Activated naive CD4-positive, alpha-beta T cell (primary cell): ENCODE measurements at regions not wholly inside any gene's neighbourhood (a gene's known extent, or its start where the extent isn't known, plus 50 kb on each side); places are given as distances from the start of the nearest gene placed in this dataset.

Experiments used
- DNase-seq, 4 experiments: peaks; one replicate each; lab custom pipeline; 2025; lab: John Stamatoyannopoulos, UW

DNA sequence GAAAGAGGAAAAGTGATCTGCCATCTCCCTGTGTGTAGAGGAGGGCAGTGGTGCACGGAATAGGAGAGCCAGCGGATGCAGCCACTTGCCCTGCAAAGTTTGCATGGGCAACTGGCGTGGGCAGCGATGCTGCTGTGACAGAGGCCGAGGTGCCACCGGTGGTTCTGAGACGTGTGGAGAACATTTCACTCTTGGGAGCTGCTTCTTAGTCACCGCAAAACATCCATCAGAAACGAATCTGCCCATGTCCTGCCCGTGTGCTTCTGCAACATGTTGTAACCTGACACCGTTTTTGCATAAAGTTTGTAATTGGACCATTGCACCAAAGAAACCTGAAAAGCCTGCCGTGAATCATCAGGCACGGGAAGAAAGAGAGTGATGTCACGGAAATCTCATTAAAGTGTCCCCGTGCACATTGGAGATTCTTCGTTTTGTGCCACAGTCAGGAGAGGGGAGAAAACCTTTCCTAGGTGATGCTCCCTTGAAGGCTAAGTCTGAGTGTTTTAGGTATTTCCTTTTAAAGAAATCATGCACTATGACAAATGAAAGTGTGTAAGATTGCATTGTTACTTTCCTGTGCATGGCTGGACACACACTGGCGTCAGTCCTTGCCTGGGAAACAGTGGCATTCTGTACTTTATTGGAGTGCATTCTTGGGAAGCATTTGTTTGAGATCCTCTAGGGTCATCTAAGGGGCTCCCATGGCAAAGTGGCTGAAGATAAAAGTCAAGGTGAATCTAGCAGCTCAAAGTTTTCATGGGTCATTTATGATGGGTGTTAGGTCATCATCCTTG lies 302.6 kb downstream of the KLF6 start:
- DNase-seq: no peak

DNA sequence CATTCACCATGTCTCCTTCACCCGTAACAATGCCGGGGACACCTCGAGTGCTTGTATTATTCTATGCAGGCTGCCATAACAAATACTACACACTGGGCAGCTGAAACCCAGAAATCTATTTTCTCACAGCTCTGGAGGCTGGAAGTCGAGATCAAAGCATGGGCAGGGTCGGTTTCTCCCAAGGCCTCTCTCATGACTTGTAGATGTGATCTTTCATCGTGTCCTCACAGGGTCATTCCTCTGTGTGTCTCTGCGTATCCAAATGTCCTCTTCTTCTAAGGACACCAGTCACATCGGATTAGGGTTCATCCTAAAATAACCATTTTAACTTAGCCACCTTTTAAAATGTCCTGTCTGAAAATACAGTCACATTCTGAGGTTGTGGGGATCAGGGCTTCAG lies 303.5 kb downstream of the KLF6 start:
- no peak for DNase-seq

DNA sequence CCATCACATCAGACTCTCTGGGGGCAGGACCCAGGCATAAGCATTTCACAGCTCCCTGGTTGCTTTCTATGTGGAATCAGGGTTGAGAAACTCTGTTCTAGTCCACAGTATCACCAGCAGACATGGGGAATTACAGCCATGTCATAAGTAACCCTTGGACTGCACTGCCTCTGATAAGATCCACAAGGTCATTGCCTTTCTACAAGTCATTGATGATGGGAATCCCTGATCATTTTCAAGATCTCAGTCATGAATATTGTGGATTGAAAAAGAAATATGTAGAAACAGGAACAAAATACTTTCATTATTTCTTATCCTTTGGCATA lies 304.1 kb downstream of the KLF6 start:
- DNase-seq: no peak

DNA sequence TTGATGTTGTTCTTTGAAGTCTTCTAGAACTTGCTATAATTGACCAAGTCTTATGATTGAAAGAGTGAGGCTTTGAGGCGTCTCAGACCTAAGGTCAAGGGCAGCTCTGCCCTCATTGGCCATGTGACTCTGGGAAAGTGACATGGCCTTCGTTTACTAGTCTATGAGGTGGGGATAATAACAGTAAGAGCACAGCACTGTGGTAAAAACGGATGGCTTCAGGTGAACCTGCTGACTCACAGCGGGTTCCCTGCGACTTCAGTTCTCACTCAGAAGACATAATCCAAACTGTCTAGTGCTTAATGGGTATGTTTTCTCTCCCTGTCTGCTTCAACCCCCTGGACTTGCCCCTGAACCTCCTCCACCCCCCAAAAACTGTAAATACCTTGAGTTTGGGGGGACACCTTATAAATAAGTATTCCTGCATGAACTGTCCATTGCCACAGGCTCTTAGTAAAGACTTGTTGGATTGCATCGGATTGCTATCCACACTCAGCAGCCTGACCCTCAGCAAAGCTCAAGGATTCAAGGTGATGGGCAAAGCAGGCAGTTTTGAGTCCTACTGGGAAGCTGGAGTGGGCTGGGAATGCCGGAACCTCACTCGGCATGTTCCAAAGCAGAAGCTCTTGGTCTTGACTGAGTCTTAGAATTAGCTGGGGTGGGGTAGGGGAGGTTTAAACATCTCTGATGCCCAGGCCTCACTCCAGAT lies 304.6 kb downstream of the KLF6 start:
- DNase-seq: no peak

DNA sequence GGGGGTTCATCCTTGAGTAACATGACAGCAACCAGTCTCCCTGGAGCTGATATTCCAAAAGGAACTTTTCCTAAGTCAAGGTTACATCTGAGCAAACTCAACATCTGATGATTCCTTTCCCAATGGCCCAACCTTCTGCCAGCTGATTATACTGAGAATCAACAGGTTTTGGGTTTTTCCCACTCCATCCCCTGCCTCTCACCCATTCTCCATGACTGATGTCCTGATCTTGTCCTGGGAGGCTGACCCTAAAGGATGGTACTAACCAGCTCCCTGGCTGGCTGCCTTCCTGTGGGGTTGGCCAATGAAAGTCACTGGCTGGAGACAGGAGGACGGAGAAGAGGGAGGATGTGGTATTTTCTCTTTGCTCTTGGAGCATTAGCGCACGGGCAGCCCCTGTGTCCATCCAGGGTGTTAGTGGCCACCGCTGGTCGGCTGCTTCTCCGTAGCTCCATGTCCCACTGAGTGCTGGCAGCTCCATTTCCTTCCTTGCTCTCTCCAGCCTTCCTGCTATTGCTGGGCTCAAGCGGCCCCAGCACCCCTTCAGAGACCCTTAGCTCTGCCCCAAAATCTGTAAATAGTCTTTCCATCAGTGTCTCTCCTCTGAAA lies 306.2 kb upstream of the PITRM1 start:
- no peak for DNase-seq

DNA sequence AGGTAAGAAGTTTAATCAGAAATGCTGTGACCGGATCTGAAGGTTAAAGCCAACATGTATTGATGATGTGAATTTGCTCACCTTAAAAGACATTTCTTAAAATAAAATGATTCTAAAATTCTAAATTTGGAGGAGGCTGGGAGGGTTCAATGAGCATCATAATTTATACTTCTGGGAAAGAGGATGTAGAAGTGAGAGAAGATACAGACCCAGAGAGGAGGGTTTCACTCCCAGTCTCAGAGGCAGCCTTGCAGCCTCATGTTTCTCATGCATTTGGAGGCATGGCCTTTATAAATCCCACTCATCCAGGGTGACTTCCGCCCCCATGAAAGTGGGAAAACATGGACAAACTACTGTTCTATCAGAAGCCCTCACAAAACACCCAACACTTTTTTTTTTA lies 305.6 kb upstream of the PITRM1 start:
- DNase-seq: no peak

DNA sequence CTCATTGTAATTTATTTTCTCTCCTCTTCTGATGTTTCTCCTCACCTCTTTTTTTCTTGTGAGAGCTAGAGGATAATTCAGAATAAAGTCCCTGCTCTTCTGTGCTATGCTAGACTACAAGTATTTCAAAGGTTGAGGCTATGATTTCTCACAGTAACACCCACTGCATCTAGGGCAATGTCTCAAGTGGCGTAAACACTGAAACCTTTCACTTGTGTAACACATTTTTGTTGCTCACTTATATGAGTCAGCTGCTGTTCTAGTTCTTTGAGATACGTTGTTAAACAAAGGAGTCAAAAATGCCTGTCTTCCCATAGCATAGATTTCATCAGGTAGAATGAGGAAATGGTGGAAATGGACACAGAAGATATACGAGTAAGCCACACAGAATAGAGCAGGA lies 305.1 kb upstream of the PITRM1 start:
- DNase-seq: no peak

DNA sequence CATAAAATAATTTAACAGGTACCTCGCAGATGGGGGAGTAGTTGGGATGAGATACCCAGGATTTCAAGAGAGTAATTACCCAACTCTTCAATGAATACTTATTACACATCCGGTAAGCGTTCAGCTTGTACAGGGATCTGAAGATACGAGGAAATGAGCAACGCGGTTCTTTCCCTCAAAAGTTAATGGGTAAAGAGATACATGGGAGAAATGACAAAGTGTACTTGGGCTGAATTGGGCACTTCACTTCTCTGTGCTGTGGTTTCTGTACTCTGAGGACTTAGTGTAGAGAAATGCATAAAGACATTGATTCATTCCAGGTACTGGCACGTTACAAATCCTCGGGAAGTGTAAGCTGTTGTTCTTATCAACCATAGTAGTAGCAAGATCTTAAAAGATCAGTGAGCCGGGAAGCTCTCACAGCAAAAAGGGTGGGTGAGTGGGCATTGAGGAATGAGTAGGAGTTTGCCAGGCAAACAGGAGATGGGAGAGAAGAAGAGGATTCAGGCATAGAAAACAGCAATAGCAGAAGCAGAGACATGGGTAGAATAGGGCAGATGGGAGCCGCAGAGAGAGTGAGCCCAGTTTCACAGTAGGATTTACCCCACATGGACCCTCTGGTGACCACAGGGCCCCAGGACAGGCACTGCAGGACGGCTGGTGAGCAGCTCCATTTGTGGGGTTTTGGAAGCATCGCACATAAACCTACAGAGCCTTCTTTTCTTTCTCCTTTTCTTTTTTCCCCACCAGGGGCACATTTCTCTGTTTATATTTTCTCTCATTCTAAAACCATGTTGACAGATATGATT lies 304.3 kb upstream of the PITRM1 start:
- DNase-seq: no peak

DNA sequence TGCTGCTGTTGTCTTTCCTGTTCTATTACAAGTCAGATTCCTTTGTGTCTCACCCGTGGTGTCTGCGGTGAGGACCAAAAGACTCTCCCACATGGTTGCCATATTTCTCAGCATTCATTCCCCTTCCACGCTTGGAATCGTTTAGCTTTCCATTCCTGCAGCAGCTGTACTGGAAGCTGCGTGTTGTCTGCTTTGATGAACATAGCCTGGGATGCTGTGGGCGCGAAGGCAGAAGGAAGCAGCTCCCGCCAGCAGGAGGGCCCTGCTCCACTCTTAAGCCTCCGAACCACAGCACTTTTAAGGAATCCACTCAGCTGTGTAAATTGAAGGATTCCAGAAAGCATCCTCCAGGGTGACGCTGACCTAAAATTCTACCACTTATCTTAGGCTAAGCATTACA lies 303.6 kb upstream of the PITRM1 start:
- DNase-seq: no peak

DNA sequence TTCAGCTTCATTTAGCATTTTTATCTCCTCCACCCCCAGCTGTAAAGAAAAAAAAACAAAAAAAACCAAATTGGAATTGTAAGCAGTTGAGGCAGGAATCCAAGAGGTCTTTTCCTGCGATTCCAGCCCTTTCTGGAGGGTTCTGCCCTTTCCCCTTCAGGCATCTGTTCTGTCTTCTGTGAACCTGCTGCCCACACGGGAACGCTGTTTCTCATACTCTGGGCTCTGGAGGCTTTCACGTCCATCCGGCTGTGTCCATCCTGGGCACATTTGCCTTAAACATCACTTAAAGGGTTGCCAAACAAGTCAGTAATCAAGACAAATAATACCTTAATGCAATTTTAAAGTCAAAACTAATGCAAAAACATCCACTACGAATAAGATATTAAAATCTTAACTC lies 302.8 kb upstream of the PITRM1 start:
- no peak for DNase-seq

DNA sequence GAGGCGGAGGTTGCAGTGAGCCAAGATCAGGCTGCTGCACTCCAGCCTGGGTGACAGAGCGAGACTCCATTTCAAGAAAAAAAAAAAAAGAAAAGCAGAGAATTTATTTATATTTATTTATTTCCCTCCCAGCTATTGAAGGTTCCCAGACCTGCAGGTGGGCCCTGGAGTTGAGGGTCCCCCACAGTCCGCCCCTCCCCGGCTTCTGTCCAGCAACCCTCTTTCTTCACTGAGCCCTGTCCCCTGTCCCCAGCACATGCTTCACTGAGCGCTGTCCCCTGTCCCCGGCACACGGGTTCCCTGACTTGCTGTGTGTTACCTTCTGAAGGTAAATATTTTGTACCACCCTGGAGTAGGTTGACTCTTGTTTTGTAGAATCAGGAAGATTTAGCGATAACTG lies 301.7 kb upstream of the PITRM1 start:
- no peak for DNase-seq

DNA sequence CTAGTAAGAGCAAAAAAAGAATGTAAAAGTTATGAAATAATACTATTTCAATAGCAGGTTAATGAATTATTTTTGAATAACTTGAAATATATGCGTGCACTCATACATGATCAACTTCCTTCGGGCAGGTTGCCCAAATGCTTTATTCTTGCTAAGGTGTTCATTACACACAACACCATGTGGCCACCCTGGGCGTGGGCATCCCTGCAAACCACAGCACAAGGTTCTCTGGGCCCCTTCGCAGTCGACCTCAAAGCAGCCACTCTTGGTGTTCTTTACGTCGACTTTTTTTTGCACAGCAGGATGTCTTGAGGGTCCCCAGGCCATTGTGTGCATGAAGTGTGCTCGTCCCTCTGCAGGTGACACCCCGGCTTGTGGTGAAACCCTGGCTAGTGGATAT lies 300.7 kb upstream of the PITRM1 start:
- DNase-seq: no peak

DNA sequence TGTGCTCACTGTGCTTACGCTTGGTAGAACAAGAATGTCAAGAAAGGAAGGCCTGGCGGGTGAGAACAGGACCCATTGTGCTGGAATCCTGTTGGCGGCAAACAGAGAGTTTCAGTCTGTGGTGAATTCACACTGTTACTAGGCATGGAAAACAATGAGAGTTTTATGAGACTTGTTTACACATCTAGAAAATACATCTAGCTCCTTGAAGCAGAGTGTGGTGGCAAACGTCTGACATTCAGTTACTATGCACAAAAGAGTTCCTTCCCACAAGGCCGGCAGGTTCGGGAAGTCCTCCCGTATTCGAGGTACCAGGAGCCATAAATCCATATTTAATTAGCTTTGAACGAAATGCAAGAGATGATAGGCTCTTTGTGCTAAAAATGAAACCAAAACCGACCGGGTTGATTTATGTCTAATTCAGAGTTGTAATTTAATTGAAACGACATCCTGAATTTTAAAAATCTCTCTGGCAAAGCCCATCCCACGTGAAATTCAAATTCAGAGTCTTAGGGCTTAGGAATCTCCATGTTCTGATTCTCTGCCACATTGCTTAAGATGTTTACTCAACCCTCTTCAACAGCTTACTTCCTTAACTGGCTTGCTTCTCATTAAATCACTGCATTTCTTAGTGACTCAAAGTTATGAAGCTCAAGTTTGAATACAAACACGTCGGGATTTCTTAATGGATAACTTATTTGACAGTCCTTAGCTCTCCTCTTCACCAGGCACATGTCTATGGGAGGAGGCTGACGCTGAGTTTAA lies 299.9 kb upstream of the PITRM1 start:
- no peak for DNase-seq

DNA sequence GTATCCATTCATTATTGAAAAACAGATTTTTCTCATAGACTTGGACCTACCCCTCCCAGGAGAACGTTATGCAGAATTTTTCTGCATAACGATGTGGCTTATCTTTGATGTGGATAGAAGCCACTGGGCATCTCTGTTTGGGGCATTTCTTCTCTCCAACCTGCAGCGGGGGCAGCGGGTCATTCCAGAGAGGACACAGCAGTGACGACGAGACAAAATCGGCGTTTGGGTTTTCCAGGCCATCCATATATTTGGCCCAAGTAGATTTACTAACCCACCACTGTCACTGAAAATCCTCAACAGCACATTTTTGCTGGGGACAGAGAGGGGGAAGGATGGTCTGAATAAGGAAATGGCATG lies 299.3 kb upstream of the PITRM1 start:
- DNase-seq: no peak

DNA sequence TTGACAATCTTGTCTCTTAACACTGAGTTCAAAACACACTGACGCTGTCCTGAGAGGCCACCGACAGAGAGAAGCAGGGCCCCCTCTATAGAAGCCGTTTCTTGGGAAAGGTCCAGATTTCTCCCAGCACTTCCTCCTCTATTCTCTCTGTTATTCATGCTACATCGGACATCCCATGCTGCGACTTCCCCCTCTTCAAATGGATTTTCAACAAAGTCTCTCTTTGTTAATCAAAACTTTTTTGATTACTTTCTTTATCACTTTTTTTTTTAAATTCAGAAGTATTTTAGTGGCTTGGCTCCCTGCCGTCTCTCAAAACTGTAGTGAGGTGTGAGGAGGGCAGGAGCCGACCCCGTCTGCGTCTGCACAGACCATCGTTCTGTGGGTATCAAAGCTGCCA lies 298.9 kb upstream of the PITRM1 start:
- DNase-seq: no peak

DNA sequence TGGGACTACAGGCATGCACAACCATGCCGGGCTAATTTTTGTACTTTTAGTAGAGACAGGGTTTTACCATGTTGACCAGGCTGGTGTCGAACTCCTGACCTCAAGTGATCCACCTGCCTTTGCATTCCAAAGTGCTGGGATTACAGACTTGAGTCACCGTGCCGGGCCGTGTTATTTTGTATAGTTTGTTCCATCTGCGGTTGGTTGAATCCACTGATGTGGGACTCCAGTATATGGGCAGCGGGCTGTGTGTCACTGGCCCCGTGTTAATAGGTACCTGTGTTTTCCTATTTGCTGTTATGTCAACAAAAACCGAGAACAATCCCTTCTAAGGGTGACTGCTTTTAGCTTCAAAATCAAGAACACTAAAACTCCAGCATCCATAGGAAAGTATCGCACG lies 297.6 kb upstream of the PITRM1 start:
- no peak for DNase-seq

DNA sequence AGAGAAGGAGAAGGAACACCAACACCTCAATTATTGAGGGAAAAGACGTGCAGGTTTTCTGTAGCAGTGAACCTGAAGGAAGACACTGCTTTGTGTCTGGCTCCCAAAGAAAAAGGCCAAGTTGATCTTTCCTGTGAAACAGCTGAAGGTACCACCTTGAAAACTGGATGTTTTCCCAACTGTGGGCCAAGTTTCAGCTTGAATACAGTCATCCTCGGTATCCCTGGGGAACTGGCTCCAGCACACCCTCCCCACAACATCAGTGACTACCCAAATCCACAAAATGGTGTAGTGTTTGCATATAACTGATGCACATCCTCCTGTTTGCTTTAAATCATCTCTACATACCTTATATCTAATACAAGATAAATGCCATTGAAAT lies 297.0 kb upstream of the PITRM1 start:
- no peak for DNase-seq

DNA sequence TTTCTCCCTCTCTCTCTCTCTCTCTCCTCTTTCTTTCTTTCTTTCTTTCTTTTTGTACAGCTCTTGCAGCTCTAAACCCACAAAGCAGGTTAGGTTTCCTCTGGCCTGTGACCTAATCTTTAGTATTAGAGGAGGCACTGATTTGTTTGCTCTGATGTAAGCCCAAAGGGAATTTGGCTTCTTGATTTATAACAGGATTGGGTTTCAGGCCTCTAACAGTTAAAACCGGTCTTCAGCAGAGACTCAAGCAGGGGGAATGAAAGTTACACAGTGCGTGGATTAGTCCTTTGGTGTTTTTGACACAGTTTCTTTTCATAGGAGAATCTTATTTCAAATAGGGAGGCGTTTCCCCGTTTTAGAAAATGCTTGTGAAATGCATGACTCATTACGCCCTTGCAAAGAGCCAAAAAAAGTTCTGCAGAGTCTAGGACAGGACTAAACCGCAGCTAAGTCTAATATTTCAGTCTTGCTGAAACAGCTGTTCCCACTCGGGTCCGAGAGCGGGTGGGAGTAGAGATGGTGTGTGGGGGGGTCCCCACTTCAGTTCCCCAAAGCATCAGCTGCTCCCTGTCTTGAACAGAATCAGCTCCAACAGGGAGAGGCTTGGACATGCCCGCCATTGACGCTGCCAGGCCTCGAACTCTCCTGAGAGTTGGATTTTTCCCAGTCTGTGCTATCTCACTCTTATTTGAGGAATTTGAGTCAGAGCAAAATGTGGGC lies 296.5 kb upstream of the PITRM1 start:
- no peak for DNase-seq

DNA sequence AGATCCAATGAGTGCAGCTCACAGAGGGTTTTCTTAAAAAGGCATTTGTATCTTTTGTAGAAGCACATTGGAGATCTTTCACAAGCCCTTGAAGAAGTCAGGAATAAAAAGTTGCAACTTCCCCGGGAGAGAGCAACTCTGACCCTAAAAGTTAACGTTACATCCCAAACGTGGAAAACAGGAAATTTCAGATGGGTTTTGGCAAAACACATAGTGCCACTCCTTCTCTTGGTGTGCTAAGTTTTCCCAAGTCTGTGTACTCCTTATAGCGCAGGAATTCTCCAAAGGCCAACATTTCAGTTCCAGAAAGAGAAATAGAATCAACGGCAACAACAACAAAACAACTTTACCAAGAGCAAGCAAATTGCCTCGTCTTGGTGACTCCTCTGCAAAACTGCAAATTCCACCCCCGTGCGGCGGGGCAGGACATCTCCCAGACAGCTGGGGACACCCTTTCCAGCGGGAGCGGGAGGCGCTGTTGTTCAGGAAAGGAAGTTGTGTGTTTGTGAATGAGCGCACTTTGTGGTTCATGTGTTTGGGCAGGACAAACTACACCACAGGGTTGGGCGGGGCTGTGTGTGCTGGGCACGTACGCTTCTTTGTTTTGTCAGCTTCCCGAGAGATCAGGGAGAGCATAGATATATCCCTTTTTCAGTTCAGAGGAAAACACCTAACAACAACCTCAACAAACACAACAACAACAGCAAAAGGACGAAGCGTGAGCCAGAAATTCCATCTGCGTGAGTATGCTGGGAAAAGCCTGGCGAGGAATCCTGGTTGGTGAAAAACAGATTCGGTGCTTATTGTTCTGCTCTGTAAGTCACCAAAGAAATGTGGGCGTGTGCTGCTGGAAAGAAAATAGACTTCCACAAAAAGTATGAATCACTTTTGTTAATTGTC lies 294.7 kb upstream of the PITRM1 start:
- no peak for DNase-seq

DNA sequence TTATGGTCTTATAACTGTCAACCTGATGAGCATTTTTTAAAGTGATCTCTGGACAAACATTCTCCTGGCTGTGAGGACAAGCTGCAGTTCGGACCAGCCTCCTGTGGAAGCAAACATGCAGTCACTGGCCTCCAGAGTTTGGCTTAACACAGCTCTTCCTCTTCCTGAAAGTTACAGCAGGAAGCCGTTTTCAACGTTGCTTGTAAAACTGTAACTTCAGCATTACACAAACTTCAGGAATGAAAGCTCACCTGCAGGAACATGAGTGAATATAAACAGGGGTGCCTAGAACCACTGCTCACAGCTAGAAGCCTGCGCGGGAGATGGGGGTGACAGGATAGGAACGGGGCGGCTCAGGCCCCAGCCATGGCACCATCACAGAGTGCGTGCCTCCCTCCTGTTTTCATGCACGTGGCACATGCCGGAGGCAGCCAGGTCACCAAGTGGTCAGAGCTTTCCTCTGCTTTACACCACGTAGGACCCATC lies 292.9 kb upstream of the PITRM1 start:
- DNase-seq: no peak
